OCI-LY7 (cell line): ENCODE measurements at regions not wholly inside any gene's neighbourhood (a gene's known extent, or its start where the extent isn't known, plus 50 kb on each side); places are given as distances from the start of the nearest gene placed in this dataset.

Source experiments
- CTCF ChIP-seq: fragments of 200-600 bp; sonication (generic); conservative IDR thresholded peaks from 2 replicates; pipeline ENCODE4 v1.5.1; 2014; ENCODE audit warnings: mild to moderate bottlenecking, antibody characterized with exemption, low read length, moderate library complexity, mixed read lengths
- EZH2phosphoT487 ChIP-seq: fragments of 200-600 bp; sonication (generic); IDR thresholded peaks from 2 replicates; pipeline ENCODE4 v1.6.1; 2018; ENCODE audit warnings: low read depth, borderline replicate concordance, mild to moderate bottlenecking, mixed run types, antibody characterized with exemption, low read length, moderate library complexity, mixed read lengths

GRCh38 chrX:40245488-40246071 is 147.8 kb upstream of the BCOR start:
- TF ChIP-seq CTCF (no peak), EZH2phosphoT487 (no peak)
